ENCODE measurements at regions not wholly inside any gene's neighbourhood (a gene's known extent, or its start where the extent isn't known, plus 50 kb on each side); places are given as distances from the start of the nearest gene placed in this dataset.

GRCh38 chr1:116460261-116460660 is 87.2 kb downstream of the ATP1A1 start (continued):
- TF ChIP-seq RBBP5 (IDR thresholded peaks at IDR 0.05; ENCODE audit: borderline replicate concordance, low read depth, low read length) = no peak
- TF ChIP-seq SRF (IDR thresholded peaks at IDR 0.05; ENCODE audit: low read depth, low read length) = no peak
